ENCODE measurements at regions not wholly inside any gene's neighbourhood (a gene's known extent, or its start where the extent isn't known, plus 50 kb on each side); places are given as distances from the start of the nearest gene placed in this dataset.

DNA sequence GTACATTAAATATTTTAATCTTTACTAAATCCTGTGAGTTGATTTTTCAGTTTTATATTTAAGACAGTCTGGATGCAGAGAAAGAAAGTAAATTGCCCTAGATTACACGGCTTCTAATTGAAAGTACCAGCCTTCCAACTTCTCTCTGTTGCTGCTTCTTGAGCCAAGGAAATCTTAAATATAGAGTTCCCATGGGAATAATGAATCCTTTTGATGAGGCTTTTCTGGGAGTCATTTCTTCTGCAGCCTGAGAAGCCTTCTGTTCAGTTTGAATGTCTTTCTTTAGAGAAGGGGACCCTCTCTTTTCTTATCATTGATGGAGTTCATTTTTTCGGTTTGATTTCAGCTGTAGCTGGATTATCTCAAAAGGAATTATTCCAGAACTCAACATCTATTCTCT, 317.3 kb upstream of the PTPRD start:
- Histone ChIP-seq H3K9me3 (ENCODE audit: control insufficient read depth in 4 of 4, insufficient read depth in 3 of 4, low read length in 3 of 4) (no peaks in the 10 kb centered on the region), H3K27me3 (ENCODE audit: control insufficient read depth in 3 of 3, insufficient read depth in 3 of 3, low read length in 2 of 3) (no peaks in the 10 kb centered on the region), H3K4me1 (ENCODE audit: control insufficient read depth in 5 of 5, insufficient read depth in 5 of 5, low read length in 5 of 5) (no peaks in the 10 kb centered on the region), H3K9ac (ENCODE audit: insufficient read depth in 1 of 2, low read length in 2 of 2) (no peak overlapping the region), H3K4me3 (no peak overlapping the region), H3K27ac (ENCODE audit: low read depth in 1 of 2, low read length in 1 of 2) (no peak overlapping the region), H3K36me3 (ENCODE audit: control insufficient read depth in 4 of 4, insufficient read depth in 4 of 4, low read length in 4 of 4) (no peaks in the 10 kb centered on the region)
- DNase-seq (no peak), ATAC-seq (ENCODE audit: insufficient read depth, low FRiP score) (no peak)
- TF ChIP-seq, protein P1, sequence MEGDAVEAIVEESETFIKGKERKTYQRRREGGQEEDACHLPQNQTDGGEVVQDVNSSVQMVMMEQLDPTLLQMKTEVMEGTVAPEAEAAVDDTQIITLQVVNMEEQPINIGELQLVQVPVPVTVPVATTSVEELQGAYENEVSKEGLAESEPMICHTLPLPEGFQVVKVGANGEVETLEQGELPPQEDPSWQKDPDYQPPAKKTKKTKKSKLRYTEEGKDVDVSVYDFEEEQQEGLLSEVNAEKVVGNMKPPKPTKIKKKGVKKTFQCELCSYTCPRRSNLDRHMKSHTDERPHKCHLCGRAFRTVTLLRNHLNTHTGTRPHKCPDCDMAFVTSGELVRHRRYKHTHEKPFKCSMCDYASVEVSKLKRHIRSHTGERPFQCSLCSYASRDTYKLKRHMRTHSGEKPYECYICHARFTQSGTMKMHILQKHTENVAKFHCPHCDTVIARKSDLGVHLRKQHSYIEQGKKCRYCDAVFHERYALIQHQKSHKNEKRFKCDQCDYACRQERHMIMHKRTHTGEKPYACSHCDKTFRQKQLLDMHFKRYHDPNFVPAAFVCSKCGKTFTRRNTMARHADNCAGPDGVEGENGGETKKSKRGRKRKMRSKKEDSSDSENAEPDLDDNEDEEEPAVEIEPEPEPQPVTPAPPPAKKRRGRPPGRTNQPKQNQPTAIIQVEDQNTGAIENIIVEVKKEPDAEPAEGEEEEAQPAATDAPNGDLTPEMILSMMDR (IDR thresholded peaks at IDR 0.05; ENCODE audit: control extremely low read depth, extremely low read depth) = no peak
- WGBS, 2 donors = 77 to 83% methylated on average over 2 of the region's 2 CpGs

DNA sequence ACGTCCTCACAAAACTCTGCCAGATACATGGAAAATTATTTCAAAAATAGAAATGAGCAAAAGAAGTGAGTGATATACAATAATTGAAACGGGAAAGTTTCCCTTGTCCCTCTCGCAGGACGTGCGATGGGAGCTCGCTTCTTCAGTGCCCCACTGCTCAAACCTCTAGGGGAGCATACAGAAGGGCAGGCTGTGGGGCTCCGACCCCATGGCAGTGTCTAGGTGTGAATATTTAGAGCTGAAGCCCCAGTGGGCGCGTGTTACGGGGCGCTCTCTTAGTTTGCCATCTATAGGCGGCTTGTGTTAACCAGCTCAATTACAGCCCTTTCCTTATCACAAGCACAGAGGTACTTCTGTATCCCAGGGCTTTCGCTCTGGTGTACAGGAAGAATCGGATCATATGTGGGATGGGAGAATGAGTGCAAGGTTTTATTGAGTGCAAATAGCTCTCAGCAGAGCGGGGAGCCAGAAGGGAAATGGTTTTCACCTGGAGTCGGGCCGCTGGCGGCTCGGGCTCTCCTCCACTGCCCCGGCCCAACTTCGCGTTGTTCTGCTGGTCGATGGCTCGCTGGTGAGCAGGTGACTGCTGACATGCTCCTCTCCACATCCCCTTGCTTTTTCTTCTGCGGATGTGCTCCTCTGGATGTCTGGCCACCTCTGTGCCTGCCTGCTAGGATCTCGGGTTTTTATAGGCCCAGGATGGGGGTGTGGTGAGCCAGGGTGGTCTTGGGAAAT, 334.0 kb upstream of the PTPRD start:
- Histone ChIP-seq H3K36me3 (ENCODE audit: control insufficient read depth in 4 of 4, insufficient read depth in 4 of 4, low read length in 4 of 4) (no peaks in the 10 kb centered on the region), H3K4me1 (ENCODE audit: control insufficient read depth in 5 of 5, insufficient read depth in 5 of 5, low read length in 5 of 5) (no peaks in the 10 kb centered on the region), H3K9me3 (ENCODE audit: control insufficient read depth in 4 of 4, insufficient read depth in 3 of 4, low read length in 3 of 4) (no peaks in the 10 kb centered on the region), H3K4me3 (no peak overlapping the region), H3K27ac (ENCODE audit: low read depth in 1 of 2, low read length in 1 of 2) (no peak overlapping the region), H3K9ac (ENCODE audit: insufficient read depth in 1 of 2, low read length in 2 of 2) (no peak overlapping the region), H3K27me3 (ENCODE audit: control insufficient read depth in 3 of 3, insufficient read depth in 3 of 3, low read length in 2 of 3) (no peaks in the 10 kb centered on the region)
- WGBS, 2 donors = 89 to 90% methylated on average over 26 of the region's 26 CpGs
- no peak for DNase-seq
- TF ChIP-seq, protein P1 (IDR thresholded peaks at IDR 0.05; ENCODE audit: control extremely low read depth, extremely low read depth) = no peak
- no peak for ATAC-seq (ENCODE audit: insufficient read depth, low FRiP score)

DNA sequence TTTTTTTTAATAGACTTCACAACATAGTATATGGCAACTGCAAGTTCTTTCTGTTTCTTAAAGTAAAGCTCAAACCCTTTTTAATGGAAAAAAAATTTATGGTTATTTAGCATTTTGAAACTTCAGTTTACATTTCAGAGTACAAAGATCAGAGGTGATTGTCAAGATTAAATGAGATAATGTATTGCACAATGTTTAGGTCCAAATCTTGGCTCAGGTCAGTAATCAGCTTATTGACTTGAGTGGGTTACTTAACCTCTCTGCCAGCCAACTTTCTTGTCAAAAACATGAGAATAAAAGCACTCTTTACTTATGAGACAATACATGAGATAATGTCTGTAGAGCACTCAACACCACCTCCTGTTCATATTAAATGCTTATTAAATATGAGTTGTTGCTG, 345.1 kb upstream of the PTPRD start:
- no peaks in the 10 kb centered on the region for H3K4me1 ChIP-seq (ENCODE audit: control insufficient read depth in 5 of 5, insufficient read depth in 5 of 5, low read length in 5 of 5)
- H3K9me3 ChIP-seq (ENCODE audit: control insufficient read depth in 4 of 4, insufficient read depth in 3 of 4, low read length in 3 of 4) = peaks cover 0 to 2% (median 0%) of the 10 kb centered on the region in 4 donors
- no peaks in the 10 kb centered on the region for H3K27me3 ChIP-seq (ENCODE audit: control insufficient read depth in 3 of 3, insufficient read depth in 3 of 3, low read length in 2 of 3)
- no peak overlapping the region for H3K27ac ChIP-seq (ENCODE audit: low read depth in 1 of 2, low read length in 1 of 2)
- DNase-seq = no peak
- no peak overlapping the region for H3K9ac ChIP-seq (ENCODE audit: insufficient read depth in 1 of 2, low read length in 2 of 2)
- H3K4me3 ChIP-seq = no peak overlapping the region
- TF ChIP-seq, protein P1 (IDR thresholded peaks at IDR 0.05; ENCODE audit: control extremely low read depth, extremely low read depth) = no peak
- ATAC-seq (ENCODE audit: insufficient read depth, low FRiP score) = no peak
- no peaks in the 10 kb centered on the region for H3K36me3 ChIP-seq (ENCODE audit: control insufficient read depth in 4 of 4, insufficient read depth in 4 of 4, low read length in 4 of 4)

DNA sequence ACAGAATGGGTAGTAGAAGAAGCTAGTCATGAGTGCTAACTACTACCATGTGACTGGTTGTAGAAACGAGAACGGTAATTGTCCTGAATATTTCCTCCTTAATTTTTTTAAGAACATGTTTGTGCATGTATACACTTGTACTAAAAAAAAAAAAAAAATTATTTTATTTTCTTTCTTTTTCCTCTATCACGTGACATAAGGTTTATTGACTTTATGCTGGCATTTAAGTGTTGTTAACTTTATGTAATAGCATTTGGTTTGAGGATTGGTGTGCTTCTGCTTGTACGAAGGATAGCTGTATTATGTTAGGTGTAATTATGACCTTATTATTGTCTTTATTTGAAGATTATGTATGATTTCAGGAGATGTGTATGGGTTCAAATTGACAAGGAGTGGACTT, 349.1 kb upstream of the PTPRD start:
- H3K4me3 ChIP-seq = no peak overlapping the region
- no peak overlapping the region for H3K27ac ChIP-seq (ENCODE audit: low read depth in 1 of 2, low read length in 1 of 2)
- H3K9me3 ChIP-seq (ENCODE audit: control insufficient read depth in 4 of 4, insufficient read depth in 3 of 4, low read length in 3 of 4) = peaks cover 0 to 2% (median 0%) of the 10 kb centered on the region in 4 donors
- 80 to 83% methylated on average over 4 of the region's 4 CpGs for WGBS, 2 donors
- H3K9ac ChIP-seq (ENCODE audit: insufficient read depth in 1 of 2, low read length in 2 of 2) = no peak overlapping the region
- ATAC-seq (ENCODE audit: insufficient read depth, low FRiP score) = no peak
- H3K27me3 ChIP-seq (ENCODE audit: control insufficient read depth in 3 of 3, insufficient read depth in 3 of 3, low read length in 2 of 3) = no peaks in the 10 kb centered on the region
- H3K4me1 ChIP-seq (ENCODE audit: control insufficient read depth in 5 of 5, insufficient read depth in 5 of 5, low read length in 5 of 5) = no peaks in the 10 kb centered on the region
- TF ChIP-seq, protein P1 (IDR thresholded peaks at IDR 0.05; ENCODE audit: control extremely low read depth, extremely low read depth) = no peak
- DNase-seq = no peak
- no peaks in the 10 kb centered on the region for H3K36me3 ChIP-seq (ENCODE audit: control insufficient read depth in 4 of 4, insufficient read depth in 4 of 4, low read length in 4 of 4)

Data from lung (tissue), 11 donors.